ENCODE measurements at regions not wholly inside any gene's neighbourhood (a gene's known extent, or its start where the extent isn't known, plus 50 kb on each side); places are given as distances from the start of the nearest gene placed in this dataset.

GRCh38 chr14:31978423-31978822, 98.7 kb upstream of the ARHGAP5 start:
- TF ChIP-seq CTCF (IDR thresholded peaks at IDR 0.05 in 4 of 5, conservative IDR thresholded peaks at IDR 0.05 in 1 of 5) (no peak), POLR2A (IDR thresholded peaks at IDR 0.05) (no peak)

All from gastrocnemius medialis (tissue), 4 donors.